Upper lobe of right lung (tissue), 1 donor: ENCODE measurements at regions not wholly inside any gene's neighbourhood (a gene's known extent, or its start where the extent isn't known, plus 50 kb on each side); places are given as distances from the start of the nearest gene placed in this dataset.

Source experiments
- ATAC-seq: fragments of 200-7000 bp; cut with Tn5 transposase; one replicate; pipeline ENCODE4 v1.9.1; 2020; ENCODE audit warnings: mild to moderate bottlenecking, moderate library complexity
- DNase-seq: peaks from one replicate; pipeline ENCODE4 v3.0.0-alpha.2; 2020
- H3K27ac ChIP-seq: fragments of 200-600 bp; one replicate; pipeline ENCODE4 v1.8.0; 2022
- H3K27me3 ChIP-seq: fragments of 200-600 bp; one replicate; pipeline ENCODE4 v1.8.0; 2022; ENCODE audit warnings: mild to moderate bottlenecking
- H3K36me3 ChIP-seq: fragments of 200-600 bp; one replicate; pipeline ENCODE4 v1.8.0; 2022
- H3K4me1 ChIP-seq: fragments of 200-600 bp; one replicate; pipeline ENCODE4 v1.8.0; 2022
- H3K4me3 ChIP-seq: fragments of 200-600 bp; one replicate; pipeline ENCODE4 v1.8.0; 2022; ENCODE audit warnings: mild to moderate bottlenecking
- H3K9me3 ChIP-seq: fragments of 200-600 bp; one replicate; pipeline ENCODE4 v1.8.0; 2022
- CTCF ChIP-seq: fragments of 200-600 bp; IDR thresholded peaks from one replicate; pipeline ENCODE4 v1.8.0; 2022; ENCODE audit warnings: antibody characterized with exemption
- intact Hi-C: fragments of 100-400 bp; cut with DNase I; formaldehyde crosslinking; loops from one replicate; pipeline ENCODE4 v1.11.0; 2022
- donor health status: DM: no; HTN: yes; CAD: no; lungs with severe emphysema.

GRCh38 chr20:56151834-56152233, 96.7 kb upstream of the MC3R start:
- H3K9me3 ChIP-seq = no peaks in the 10 kb centered on the region
- H3K4me3 ChIP-seq = no peak overlapping the region
- no peaks in the 10 kb centered on the region for H3K36me3 ChIP-seq
- intact Hi-C loops = no loop called here
- DNase-seq (no peak), ATAC-seq (no peak)
- H3K27me3 ChIP-seq = no peaks in the 10 kb centered on the region
- no peak overlapping the region for H3K27ac ChIP-seq
- H3K4me1 ChIP-seq = no peaks in the 10 kb centered on the region
- no peak for TF ChIP-seq CTCF

- Histone ChIP-seq H3K27me3 (no peaks in the 10 kb centered on the region), H3K9me3 (no peaks in the 10 kb centered on the region), H3K4me1 (no peaks in the 10 kb centered on the region), H3K27ac (no peak overlapping the region), H3K4me3 (no peak overlapping the region), H3K36me3 (no peaks in the 10 kb centered on the region)
- intact Hi-C loops = no loop called here
- ATAC-seq (no peak), DNase-seq (no peak)
- no peak for TF ChIP-seq CTCF
These were observed 94.6 kb upstream of the MC3R start for GRCh38 chr20:56153926-56154325.

- no peak for ATAC-seq
- H3K4me1 ChIP-seq = no peaks in the 10 kb centered on the region
- TF ChIP-seq CTCF = no peak
- no peaks in the 10 kb centered on the region for H3K36me3 ChIP-seq
- H3K9me3 ChIP-seq = no peaks in the 10 kb centered on the region
- H3K4me3 ChIP-seq = no peak overlapping the region
- no peaks in the 10 kb centered on the region for H3K27me3 ChIP-seq
- no peak overlapping the region for H3K27ac ChIP-seq
- intact Hi-C loops = no loop called here
- no peak for DNase-seq
These were observed 92.9 kb upstream of the MC3R start for GRCh38 chr20:56155625-56156024.

GRCh38 chr20:56157530-56158203, 90.9 kb upstream of the MC3R start:
- H3K9me3 ChIP-seq = no peaks in the 10 kb centered on the region

GRCh38 chr20:56158489-56158888, 90.0 kb upstream of the MC3R start:
- DNase-seq (no peak), ATAC-seq (no peak)
- intact Hi-C loops = no loop called here
- no peaks in the 10 kb centered on the region for H3K27me3 ChIP-seq
- H3K36me3 ChIP-seq = no peaks in the 10 kb centered on the region
- no peaks in the 10 kb centered on the region for H3K9me3 ChIP-seq
- no peaks in the 10 kb centered on the region for H3K4me1 ChIP-seq
- H3K27ac ChIP-seq = no peak overlapping the region
- no peak for TF ChIP-seq CTCF
- no peak overlapping the region for H3K4me3 ChIP-seq

More at GRCh38 chr20:56157530-56158203, 90.9 kb upstream of the MC3R start:
- DNase-seq = no peak
- no peak for TF ChIP-seq CTCF
- Histone ChIP-seq H3K27ac (no peak overlapping the region), H3K4me3 (no peak overlapping the region), H3K4me1 (no peaks in the 10 kb centered on the region), H3K27me3 (no peaks in the 10 kb centered on the region), H3K36me3 (no peaks in the 10 kb centered on the region)
- intact Hi-C loops = no loop called here
- no peak for ATAC-seq

- Histone ChIP-seq H3K36me3 (no peaks in the 10 kb centered on the region), H3K4me3 (no peak overlapping the region), H3K27me3 (no peaks in the 10 kb centered on the region), H3K27ac (no peak overlapping the region), H3K4me1 (no peaks in the 10 kb centered on the region), H3K9me3 (no peaks in the 10 kb centered on the region)
- DNase-seq (no peak), ATAC-seq (no peak)
- intact Hi-C loops = no loop called here
- TF ChIP-seq CTCF = no peak
These were observed 87.6 kb upstream of the MC3R start for GRCh38 chr20:56160956-56161355.
